ENCODE measurements at regions not wholly inside any gene's neighbourhood (a gene's known extent, or its start where the extent isn't known, plus 50 kb on each side); places are given as distances from the start of the nearest gene placed in this dataset.

- H2AFZ ChIP-seq: no peak overlapping the region
- H3K9me3 ChIP-seq (ENCODE audit: control insufficient read depth, low read length): no peaks in the 10 kb centered on the region
- no peak overlapping the region for H3K27ac ChIP-seq
- H3K27me3 ChIP-seq (ENCODE audit: control insufficient read depth, insufficient read depth, low read length): no peaks in the 10 kb centered on the region
- H3K79me2 ChIP-seq: no peaks in the 10 kb centered on the region
- no peak overlapping the region for H3K4me2 ChIP-seq (ENCODE audit: low read length)
- H3K4me3 ChIP-seq (ENCODE audit: low read depth, low read length): no peak overlapping the region
- H3K4me1 ChIP-seq: no peaks in the 10 kb centered on the region
- H3K36me3 ChIP-seq (ENCODE audit: control insufficient read depth, insufficient read depth, low read length): no peaks in the 10 kb centered on the region
- no peak overlapping the region for H3K9ac ChIP-seq
- TF ChIP-seq, protein P1, sequence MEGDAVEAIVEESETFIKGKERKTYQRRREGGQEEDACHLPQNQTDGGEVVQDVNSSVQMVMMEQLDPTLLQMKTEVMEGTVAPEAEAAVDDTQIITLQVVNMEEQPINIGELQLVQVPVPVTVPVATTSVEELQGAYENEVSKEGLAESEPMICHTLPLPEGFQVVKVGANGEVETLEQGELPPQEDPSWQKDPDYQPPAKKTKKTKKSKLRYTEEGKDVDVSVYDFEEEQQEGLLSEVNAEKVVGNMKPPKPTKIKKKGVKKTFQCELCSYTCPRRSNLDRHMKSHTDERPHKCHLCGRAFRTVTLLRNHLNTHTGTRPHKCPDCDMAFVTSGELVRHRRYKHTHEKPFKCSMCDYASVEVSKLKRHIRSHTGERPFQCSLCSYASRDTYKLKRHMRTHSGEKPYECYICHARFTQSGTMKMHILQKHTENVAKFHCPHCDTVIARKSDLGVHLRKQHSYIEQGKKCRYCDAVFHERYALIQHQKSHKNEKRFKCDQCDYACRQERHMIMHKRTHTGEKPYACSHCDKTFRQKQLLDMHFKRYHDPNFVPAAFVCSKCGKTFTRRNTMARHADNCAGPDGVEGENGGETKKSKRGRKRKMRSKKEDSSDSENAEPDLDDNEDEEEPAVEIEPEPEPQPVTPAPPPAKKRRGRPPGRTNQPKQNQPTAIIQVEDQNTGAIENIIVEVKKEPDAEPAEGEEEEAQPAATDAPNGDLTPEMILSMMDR (IDR thresholded peaks at IDR 0.05): no peak
Measured at GRCh38 chr5:14003936-14004335, 59.4 kb upstream of the DNAH5 start.

- H2AFZ ChIP-seq: no peak overlapping the region
- no peaks in the 10 kb centered on the region for H3K27me3 ChIP-seq (ENCODE audit: control insufficient read depth, insufficient read depth, low read length)
- no peak overlapping the region for H3K4me3 ChIP-seq (ENCODE audit: low read depth, low read length)
- no peak overlapping the region for H3K4me2 ChIP-seq (ENCODE audit: low read length)
- H3K36me3 ChIP-seq (ENCODE audit: control insufficient read depth, insufficient read depth, low read length): no peaks in the 10 kb centered on the region
- TF ChIP-seq, protein P1 (IDR thresholded peaks at IDR 0.05): no peak
- no peak overlapping the region for H3K9ac ChIP-seq
- no peak overlapping the region for H3K27ac ChIP-seq
- H3K4me1 ChIP-seq: no peaks in the 10 kb centered on the region
- H3K79me2 ChIP-seq: no peaks in the 10 kb centered on the region
- H3K9me3 ChIP-seq (ENCODE audit: control insufficient read depth, low read length): no peaks in the 10 kb centered on the region
Measured at GRCh38 chr5:14003513-14003912, 59.0 kb upstream of the DNAH5 start.

DNA sequence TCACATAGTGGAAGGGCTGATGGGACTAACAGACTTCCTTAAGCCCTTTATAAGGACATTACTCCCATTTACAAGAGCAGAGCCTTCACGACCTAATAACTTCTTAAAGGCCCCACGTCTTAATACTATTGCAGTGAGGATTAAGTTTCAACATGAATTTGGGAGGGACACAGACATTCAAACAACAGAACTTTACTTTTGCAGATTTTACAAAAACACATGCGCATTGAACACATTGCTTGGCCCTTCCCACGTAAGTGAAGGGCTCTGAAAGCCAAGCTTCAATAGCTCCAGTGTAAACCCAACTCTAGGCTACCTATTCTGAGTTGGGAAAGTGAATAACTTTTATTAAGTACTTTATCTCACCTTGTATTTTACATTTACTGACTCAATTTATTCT is 53.8 kb upstream of the DNAH5 start:
- Histone ChIP-seq H3K4me2 (ENCODE audit: low read length) (no peak overlapping the region), H3K9ac (no peak overlapping the region), H3K4me3 (ENCODE audit: low read depth, low read length) (no peak overlapping the region), H3K4me1 (no peaks in the 10 kb centered on the region), H3K79me2 (no peaks in the 10 kb centered on the region), H3K27me3 (ENCODE audit: control insufficient read depth, insufficient read depth, low read length) (no peaks in the 10 kb centered on the region), H3K27ac (no peak overlapping the region), H2AFZ (no peak overlapping the region), H3K36me3 (ENCODE audit: control insufficient read depth, insufficient read depth, low read length) (no peaks in the 10 kb centered on the region), H3K9me3 (ENCODE audit: control insufficient read depth, low read length) (no peaks in the 10 kb centered on the region)
- TF ChIP-seq, protein P1 (IDR thresholded peaks at IDR 0.05): no peak

DNA sequence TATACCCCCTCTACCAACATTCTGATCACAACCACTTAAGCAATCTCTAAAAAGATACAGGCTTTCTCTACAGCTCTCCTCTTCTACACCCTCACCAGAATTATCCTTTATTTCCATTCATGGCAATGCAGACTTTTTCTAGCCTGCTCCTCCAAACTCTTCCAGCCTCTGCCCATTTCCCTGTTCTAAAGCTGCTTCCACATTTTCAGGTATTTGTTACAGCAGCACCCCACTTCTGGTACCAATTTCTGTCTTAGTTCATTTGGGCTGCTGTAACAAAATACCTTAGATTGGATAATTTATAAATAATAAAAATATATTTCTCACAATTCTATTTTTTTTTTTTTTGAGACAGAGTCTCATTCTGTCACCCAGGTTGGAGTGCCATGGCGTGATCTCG is 53.0 kb upstream of the DNAH5 start:
- no peak overlapping the region for H3K9ac ChIP-seq
- H3K27ac ChIP-seq: no peak overlapping the region
- TF ChIP-seq, protein P1 (IDR thresholded peaks at IDR 0.05): no peak
- no peaks in the 10 kb centered on the region for H3K27me3 ChIP-seq (ENCODE audit: control insufficient read depth, insufficient read depth, low read length)
- H3K4me3 ChIP-seq (ENCODE audit: low read depth, low read length): no peak overlapping the region
- H3K79me2 ChIP-seq: no peaks in the 10 kb centered on the region
- H2AFZ ChIP-seq: no peak overlapping the region
- no peak overlapping the region for H3K4me2 ChIP-seq (ENCODE audit: low read length)
- no peaks in the 10 kb centered on the region for H3K9me3 ChIP-seq (ENCODE audit: control insufficient read depth, low read length)
- no peaks in the 10 kb centered on the region for H3K4me1 ChIP-seq
- H3K36me3 ChIP-seq (ENCODE audit: control insufficient read depth, insufficient read depth, low read length): no peaks in the 10 kb centered on the region

DNA sequence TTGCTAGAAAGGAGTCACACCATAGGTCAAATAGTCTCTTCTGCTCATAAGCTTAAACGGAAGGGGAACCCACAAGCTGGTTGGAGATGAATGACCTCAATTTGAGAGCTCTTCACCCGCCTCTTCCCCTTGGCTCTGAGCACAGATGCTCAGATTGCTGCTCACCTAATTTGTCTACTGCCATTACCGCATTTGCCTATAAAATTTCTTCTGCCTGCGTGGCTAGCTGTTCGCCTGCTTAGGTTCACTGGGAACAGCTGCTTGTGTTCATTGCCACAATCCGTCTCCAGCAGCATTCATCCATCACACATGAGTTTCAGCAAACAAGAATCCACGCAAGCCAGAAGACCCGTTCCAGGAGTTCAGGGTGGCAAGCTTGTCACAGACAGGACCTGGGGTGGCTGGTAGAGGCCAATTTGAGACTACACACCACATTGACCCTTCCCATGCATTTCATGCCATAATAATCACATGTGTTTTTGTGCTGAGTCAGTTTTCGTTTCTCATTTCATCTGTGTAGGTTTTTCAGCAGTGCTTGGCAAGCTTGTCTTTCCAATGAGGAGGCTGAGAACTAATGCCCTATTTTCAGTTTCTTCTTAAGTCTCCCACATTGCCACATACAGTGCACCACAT is 50.2 kb upstream of the DNAH5 start:
- H3K4me3 ChIP-seq (ENCODE audit: low read depth, low read length): no peak overlapping the region
- no peak overlapping the region for H3K4me2 ChIP-seq (ENCODE audit: low read length)
- no peaks in the 10 kb centered on the region for H3K36me3 ChIP-seq (ENCODE audit: control insufficient read depth, insufficient read depth, low read length)
- no peak overlapping the region for H3K27ac ChIP-seq
- H3K79me2 ChIP-seq: no peaks in the 10 kb centered on the region
- no peaks in the 10 kb centered on the region for H3K27me3 ChIP-seq (ENCODE audit: control insufficient read depth, insufficient read depth, low read length)
- H3K9ac ChIP-seq: no peak overlapping the region
- H3K9me3 ChIP-seq (ENCODE audit: control insufficient read depth, low read length): no peaks in the 10 kb centered on the region
- H3K4me1 ChIP-seq: no peaks in the 10 kb centered on the region
- no peak overlapping the region for H2AFZ ChIP-seq
- TF ChIP-seq, protein P1 (IDR thresholded peaks at IDR 0.05): no peak
